HG02885 (cell line): ENCODE measurements at regions not wholly inside any gene's neighbourhood (a gene's known extent, or its start where the extent isn't known, plus 50 kb on each side); places are given as distances from the start of the nearest gene placed in this dataset.
"Not testable (repeated sequence)": the region's sequence is repeated elsewhere in the genome, so short reads cannot be mapped to it uniquely, and the experiment has no call there.

Source experiments
- ATAC-seq: cut with Tn5 transposase; IDR thresholded peaks from one replicate; pipeline ENCODE4 v1.9.1; 2021; ENCODE audit warnings: mild to moderate bottlenecking; ENCODE audit not compliant: unreplicated experiment, poor library complexity

DNA sequence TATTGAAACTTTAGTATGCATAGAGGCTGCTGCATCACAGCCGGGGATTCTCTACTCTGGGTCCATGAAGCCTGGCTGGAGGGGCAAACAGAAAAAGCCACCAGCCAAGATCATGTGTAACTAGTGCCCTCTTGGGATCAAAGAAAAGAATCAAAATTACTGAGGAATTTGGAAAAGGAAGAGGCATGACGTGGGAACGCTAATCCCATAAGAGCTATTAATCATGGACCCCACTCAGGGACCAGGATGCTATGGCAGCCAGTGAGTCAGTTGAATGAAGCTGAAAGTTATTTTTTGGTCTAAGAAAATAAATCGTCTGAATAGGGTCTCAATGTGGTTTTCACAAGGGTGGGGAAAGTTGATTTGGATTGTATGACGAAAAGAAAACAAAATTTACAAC lies 1165.1 kb downstream of the ROBO2 start:
- no peak for ATAC-seq

DNA sequence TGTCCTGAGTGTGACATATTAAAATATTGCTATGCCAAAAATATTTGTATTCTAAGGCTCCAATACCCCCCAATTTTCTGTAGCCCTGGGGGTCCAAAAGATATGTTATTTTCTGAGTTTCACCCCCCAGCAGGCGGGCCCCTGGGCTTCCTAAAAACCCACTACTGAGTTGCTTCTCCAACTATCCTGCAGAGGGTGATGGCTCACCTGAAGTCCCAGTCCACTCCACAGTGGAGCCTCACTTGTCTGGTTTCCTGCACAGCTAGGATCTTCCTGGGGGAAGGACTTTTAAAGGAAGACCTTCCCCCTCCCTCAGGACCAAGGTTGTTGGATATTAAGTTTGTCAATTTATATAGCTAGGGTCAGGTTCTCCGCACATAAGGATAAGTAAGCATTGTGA lies 1181.4 kb downstream of the ROBO2 start:
- ATAC-seq: no peak

DNA sequence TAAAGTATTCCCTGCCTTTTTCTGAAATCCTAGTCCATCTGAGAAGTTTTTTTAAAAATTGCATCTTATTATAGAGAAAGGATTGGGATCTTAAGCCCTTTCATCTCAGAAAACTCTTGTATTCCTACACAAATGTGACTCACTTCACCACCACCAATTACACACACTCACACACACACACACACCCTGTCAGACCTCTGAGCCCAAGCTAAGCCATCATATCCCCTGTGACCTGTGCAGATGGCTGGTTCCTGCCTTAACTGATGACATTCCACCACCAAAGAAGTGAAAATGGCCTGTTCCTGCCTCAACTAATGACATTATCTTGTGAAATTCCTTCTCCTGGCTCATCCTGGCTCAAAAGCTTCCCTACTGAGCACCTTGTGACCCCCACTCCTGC lies 1181.9 kb downstream of the ROBO2 start:
- ATAC-seq: no peak

DNA sequence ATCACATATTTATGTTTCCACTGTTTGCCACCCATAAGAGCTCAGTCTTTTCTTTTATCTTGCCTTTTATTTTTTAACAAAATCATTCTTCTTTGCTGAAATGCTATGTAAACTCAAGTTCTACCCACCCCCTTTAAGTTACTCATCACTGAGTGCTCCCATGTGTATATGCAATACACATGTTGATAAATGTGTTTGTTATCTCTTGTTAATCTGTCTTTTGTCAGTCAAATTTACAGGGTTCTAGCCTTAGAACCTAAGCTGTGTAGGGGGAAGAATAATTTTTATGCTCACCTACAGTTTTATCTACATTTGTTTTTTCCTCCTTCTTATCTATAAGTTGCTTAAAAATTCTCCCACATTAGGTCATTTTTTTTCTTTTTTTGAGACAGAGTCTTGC lies 1195.9 kb downstream of the ROBO2 start:
- ATAC-seq: no peak

DNA sequence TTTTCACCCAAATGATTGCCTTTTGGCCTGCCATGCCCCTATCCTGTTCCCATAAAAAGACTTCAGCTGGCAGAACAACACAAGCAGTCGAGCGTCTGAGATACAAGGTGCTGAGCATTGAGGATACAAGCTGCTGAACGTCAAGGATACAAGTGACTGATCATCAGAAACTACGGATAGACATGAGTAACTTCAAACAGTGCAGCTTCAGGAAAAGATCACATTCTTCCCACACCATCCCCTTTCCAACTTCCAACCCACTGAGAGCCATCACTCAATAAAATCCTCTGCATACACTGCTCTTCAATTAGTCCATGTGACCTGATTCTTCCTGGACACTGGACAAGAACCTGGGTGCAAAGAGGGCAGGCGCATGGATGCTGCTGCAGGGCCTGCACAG lies 1198.9 kb downstream of the ROBO2 start:
- no peak for ATAC-seq

DNA sequence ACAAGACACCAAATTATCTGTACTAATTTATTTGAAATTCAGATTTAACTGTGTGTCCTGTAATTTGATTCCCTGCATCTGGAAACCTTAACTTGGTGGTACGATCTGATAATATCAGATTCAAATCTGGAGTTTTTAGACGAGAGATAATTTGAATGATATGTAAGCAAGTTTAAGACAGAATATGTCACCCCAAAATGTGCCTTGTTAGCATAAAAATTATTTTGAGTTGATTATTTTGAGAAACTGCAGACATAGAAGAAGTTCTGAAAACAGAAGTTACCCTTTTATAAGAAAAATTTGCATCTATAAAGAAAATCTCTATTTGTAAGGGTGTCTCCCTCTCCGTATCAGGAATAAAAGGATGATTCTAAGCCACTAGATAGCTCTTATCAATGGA lies 1202.8 kb downstream of the ROBO2 start:
- no peak for ATAC-seq

DNA sequence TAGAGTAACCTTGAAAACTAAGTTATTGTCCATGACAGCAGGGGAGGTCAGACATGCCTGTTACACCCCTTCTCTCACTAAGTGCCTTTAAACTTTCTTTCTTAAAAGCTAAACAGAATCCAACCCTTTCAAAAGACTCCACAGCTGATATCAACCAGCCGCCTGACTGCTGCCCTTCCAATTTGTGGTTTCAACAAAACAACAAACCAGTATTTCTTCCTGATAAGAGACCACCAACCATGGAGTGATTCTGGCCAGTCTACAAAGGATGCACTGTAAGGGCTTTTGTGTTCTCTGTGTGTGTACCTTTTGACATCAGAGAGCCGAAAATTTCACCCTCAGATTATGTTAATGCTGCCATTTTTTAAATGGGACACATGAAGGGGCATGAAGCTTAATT lies 1204.2 kb downstream of the ROBO2 start:
- no peak for ATAC-seq

DNA sequence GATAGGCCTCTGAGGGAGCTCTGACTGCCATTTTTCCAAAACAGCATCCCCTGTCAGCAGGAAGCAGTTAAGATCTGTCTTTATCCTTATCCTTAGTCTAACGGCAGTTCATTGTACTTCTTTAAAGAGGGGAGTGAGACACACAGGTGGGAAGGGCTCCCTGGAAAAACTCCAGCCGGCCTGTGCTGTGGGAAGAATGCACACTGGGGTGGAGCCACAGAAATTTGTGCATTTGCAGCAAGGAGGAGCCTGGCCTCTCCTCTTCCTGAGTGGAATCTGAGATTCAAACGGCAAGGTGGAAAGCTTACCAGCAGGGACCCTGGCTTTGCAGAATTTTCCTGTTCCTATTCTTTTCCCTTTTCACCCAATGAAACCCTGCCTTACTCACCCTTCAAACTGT lies 1209.4 kb downstream of the ROBO2 start:
- ATAC-seq: no peak

DNA sequence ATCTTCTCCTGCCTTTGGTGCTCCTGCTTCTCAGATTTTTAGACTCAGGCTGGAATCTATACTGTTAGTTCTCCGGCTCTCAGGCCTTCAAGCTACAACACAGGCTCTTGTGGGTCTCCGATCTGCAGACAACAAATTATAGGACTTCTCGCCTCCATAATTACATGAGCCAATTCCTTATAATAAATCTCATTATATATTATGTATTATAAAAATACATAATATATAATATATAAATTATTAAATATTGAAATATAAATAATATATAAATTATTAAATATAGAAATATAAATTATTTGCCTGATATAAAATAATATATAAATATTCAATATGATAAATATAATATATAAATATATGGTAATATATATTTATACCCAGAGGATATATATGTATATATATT lies 1214.0 kb downstream of the ROBO2 start:
- ATAC-seq: no peak

DNA sequence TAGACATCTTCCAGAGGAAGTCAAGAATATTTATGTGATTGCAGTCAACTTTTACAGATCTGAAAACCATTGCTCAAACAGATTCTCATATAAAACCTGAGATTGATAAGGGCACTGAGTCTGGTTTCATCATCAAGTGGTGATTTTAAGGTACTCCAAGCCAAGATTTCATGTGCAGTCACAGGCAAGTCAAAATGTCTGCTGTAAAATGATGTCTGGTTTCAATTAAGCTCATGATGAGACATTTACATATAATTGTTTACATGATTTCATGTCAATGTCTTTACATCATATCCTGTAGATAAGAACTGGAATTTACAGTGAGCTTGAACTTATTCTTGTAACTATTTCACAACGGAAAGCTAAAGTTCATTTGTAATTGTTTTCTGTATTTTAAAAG lies 1215.5 kb downstream of the ROBO2 start:
- ATAC-seq: no peak

DNA sequence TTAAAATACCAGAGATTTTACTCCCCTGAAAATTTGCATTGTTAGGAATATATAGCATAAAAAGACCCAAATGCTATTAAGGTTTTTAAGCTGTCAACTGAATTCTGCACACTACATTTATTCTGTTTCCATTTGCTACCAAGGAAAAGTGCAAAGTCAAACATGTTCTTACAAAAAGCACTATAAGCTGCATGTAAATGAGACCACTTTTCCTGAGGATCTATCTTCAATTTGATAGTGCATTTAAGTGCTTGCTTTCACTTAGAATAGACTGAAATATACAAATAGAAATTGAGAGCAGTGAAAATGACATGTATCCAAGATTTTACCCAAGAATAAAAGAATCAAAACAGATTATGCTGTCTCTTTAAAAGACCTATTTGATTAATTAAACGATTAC lies 1216.2 kb downstream of the ROBO2 start:
- ATAC-seq: no peak

DNA sequence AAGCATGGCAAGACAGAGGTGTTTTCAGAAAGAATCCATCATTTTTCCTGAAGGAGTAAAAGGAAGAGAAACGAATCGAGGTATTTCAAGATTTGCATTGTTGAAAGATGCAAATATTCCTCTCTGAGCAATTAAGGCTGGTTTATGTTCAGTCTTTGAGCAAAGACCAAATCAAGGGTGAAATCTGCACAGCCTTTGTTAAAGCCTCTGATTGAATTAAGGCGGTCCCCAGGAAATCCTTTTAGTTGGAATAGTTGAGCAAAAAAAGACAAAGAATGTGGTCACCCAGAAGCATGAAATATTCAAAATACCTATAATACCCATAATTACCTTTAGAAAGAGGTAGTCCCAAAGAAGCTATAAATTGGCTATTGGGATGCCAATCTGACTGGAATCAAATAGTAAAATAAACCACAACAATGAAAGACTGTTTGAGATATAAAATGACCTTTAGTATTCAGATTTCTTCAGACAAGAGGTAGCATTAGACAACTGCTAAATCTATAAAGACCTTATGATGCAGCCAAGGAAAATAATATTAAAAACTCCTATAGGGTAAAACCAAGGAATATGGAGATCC lies 1218.1 kb downstream of the ROBO2 start:
- no peak for ATAC-seq

DNA sequence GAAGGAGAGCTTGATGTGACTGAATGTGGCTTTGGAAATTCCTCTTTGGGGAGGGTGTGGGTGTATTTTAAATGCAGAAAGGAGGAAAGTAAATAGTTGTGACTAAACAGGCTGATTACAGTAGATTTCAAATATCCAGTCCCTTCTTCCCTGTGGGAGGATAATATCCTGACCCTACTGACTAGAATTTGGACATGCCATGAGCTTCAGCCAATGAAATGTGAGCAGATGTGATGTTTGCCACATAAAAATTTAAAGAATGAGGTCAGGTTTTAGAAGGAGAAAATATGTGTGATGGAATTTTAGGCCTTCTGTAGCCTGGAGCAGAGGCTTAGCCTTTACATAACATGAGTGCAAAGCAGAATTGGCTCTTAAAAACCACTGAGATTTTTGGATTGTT lies 1218.9 kb downstream of the ROBO2 start:
- ATAC-seq: no peak

DNA sequence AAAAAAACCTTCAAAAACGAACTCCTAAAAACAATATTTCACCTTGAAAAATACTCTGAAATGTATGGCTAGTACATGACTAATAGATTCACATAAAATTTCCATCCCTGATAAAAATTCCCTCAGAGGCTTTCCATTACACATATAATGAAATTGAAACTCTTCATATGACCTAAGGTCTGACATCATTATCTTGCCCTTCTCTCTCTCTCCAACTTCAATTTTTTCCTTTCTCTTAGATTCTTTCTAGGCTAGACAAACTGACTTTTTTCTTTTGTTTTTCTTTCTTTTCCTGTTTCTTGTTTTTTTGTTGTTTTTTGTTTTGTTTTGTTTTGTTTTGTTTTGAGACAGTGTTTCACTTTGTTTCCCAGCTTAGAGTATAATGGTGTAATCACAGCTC lies 1220.5 kb downstream of the ROBO2 start:
- ATAC-seq: no peak

DNA sequence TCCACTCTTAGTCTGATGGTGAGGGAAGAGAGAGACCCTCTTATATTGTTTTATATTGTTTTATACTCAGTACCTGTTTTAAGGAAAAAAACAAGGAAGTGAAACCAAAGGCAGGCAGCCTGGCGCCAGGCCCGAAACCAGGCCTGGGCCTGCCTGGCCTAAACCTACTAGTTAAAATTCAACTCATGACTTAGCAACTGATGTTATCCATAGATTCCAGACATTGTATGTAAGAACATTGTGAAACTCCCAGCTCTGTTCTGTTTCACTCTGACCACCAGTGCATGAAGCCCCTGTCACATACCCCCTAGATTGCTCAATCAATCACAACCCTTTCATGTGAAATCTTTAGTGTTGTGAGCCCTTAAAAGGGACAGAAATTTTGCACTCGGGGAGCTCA lies 1226.7 kb downstream of the ROBO2 start:
- not testable (repeated sequence) for ATAC-seq

DNA sequence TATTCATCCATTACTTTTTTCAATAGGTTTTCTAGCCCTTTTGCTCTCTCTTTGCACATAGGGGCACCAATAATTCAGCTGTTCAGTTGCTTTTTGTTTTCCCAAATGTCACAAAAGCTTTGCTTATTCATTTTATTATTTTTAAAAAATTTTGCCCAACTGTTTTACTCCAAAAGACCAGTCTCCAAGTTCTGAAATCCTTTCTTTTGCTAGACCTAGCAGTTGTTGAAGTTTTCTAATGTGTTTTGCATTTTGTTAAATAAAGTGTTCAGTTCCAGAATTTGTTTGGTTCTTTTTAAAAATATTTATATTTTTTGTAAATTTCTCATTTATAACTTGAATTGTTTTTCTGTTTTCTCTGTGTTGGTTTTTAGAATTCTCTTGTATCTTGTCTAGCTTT lies 1227.3 kb downstream of the ROBO2 start:
- ATAC-seq: no peak

DNA sequence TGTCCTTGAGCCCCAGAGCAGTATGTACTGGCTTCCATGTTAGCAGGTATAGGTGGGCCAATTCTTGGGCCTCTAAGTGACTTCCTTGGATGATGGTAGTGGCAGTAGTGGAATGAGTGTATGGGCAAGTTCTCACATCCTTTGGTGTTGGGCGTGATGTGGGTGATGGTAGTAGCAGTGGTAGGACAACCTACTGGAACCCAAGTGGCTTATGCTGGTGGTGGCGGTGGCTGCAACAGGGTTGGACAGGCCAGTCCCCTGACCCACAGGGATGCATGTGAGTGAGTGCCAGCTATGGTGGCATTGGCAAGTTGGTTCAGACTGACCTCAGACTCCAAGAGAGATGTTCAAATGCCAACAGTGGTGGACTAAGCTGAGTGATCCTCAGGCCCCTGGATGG lies 1228.2 kb downstream of the ROBO2 start:
- ATAC-seq: no peak

DNA sequence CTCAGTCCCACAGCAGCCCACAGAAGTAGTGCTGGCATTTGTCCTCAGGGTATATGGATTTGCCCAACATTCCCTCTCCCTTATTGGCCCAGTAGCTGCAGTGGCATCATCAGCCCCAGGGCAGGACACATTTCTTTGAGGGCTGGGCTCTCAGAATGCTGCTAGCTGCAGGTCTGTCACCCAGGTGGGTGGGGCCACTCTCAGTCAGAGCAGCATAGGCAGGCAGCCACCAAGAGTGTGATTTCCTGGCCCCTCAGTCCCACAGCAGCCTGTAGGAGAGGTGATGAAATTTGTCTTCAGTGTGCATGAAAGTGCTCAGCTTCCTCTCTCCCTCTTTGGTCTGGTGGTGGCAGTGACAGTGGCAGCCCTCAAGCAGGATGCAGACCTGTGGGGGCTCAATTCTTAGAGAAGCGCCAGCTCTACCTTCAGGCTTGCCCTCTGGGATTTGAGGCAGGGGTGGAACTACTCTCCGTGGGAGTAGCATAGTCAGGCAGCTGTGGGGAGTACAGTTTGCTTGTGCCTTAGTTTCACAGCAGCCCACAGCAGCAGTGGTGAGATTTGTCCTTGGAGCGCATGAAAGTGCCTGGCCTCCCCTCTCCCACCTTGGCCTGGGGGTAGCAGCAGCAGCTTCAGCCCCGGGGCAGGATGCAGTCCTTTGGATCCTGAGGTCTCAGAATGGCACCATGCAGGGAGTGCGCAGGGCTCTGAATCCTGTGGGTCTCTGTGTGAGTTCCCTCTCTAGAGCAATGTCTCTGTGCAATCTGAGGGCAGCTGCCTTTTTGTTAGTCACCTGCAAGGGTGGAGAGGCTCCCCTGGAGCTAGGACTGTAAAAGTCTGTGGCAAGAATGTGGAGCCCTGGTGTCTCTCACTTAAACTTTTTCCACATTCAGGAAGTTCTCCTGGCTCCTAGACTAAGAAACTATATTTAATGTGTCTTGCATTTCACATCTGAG lies 1229.1 kb downstream of the ROBO2 start:
- ATAC-seq: peak; percentile 66

DNA sequence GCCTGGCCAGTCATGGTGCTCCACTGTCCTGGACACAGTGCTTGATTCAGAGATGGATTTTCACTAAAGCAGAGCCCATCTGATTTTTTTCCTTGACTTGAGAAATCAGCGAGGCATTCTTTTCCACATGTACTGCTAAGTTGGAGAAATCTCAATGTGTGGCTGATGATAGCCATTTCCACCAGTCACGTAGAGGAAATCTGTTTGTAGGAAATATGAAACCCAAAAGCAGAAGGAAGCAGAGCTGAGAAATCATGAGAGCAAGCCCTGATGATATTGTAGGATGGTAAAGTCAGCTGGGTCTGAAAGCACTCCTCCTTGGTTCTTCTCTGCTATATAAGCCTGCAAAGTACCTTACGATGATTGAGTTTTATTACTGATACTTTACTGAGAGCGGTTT lies 1233.4 kb downstream of the ROBO2 start:
- no peak for ATAC-seq

DNA sequence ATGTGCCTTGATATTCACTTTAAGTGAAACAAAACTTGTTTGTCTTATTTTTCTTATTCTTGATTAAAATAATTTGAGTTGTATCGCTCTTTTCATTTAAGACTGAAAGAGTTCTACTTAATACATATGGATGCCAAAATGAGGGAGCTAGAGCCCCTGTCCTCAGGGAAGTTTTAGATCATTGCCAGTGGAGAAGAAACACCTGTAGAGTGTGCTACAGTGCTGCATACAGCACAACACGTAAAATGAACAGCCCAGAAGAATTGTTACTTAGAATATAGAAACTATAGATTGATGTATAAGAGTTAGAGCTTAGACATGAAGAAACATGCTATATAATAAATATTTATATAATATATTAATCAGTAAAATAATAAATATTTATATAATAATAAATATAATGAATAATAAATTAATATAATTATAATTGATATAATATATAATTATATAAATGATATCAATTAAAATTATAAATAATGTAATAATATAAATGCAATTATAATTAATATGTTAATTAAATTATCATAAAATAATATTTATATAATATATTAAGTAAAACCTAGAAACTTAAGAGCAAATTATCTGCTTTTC lies 1234.7 kb downstream of the ROBO2 start:
- no peak for ATAC-seq

DNA sequence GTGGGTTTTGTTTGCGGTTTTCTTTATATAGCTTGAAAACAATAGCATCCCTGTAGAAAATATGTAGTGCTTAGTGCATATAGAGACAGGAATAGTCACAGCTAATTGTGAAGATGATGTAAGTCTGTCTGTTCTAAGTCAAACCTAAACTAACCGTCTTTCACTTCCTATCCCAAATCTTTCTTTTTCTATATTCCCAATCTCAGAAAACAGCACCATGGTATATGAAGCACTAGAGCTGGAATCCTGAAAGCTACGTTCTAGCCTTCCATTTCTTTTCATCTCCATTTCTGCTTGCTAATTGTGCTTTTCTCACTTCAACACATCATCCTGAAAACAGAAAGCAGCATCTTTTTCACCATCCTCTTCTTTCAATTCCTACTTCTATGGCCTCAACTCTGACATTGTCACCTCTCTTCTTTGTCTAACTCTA lies 1235.5 kb downstream of the ROBO2 start:
- ATAC-seq: peak; percentile 52

DNA sequence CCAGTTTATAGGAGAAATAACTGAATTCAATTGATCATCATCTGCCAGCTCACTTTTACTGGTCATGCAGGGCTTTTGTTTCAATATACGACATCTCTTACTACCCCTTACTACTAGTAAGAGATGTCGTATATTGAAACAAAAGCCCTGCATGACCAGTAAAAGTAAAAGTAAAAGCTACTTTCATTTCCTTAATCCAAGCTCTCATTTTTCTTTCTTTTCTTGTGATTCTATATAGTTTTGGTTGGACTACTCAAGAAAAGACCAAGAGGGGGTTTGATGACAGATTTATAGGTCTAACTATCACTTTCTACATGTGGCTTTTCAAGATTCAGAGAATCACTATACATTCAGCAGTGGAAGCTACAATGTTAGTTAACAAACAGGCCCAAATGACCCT lies 1237.3 kb downstream of the ROBO2 start:
- ATAC-seq: peak; percentile 76
